ENCODE measurements at regions not wholly inside any gene's neighbourhood (a gene's known extent, or its start where the extent isn't known, plus 50 kb on each side); places are given as distances from the start of the nearest gene placed in this dataset.

GRCh38 chr5:32505756-32506155 is 61.2 kb upstream of the ZFR start:
- H3K4me2 ChIP-seq = no peak overlapping the region

GRCh38 chr5:32504989-32505596 is 60.6 kb upstream of the ZFR start:
- no peak overlapping the region for H3K27ac ChIP-seq
- BruUV-seq (replicated peaks) = no TSS peak

More at GRCh38 chr5:32505756-32506155, 61.2 kb upstream of the ZFR start:
- TF ChIP-seq EZH2 (IDR thresholded peaks at IDR 0.05; ENCODE audit: low read depth) (no peak), CTCF (conservative IDR thresholded peaks at IDR 0.05) (no peak)
- no peaks in the 10 kb centered on the region for H3K4me1 ChIP-seq (replicated peaks; ENCODE audit: insufficient read depth)
- no peaks in the 10 kb centered on the region for H3K36me3 ChIP-seq (ENCODE audit: low read depth)
- BruUV-seq (replicated peaks) = no TSS peak
- no peak for DNase-seq
- H3K79me2 ChIP-seq (ENCODE audit: low read depth) = no peaks in the 10 kb centered on the region
- POLR2A ChIA-PET (ENCODE audit: unreplicated experiment) = interaction anchor here (0.6 kb wide), 1 partner anchor 79 kb away, joined by 3 read pairs; no protein-coding TSS in a partner anchor
- peaks cover 4% of the 10 kb centered on the region; the same call in 1 of the 2 replicates for H3K9me2 ChIP-seq (ENCODE audit: insufficient read depth)
- intact Hi-C loops (cut with micrococcal nuclease; ENCODE audit: unreplicated experiment) = no loop called here
- H3F3A ChIP-seq (ENCODE audit: insufficient read depth, low read depth) = no peaks in the 10 kb centered on the region
- no peaks in the 10 kb centered on the region for H3K9me3 ChIP-seq (ENCODE audit: insufficient read depth, low read depth)
- H3K4me3 ChIP-seq = no peak overlapping the region
- no peak overlapping the region for H3K27ac ChIP-seq
- no peak overlapping the region for H2AFZ ChIP-seq
- no peaks in the 10 kb centered on the region for H4K20me1 ChIP-seq (ENCODE audit: insufficient read depth)
- peaks cover 91% of the 10 kb centered on the region for H3K27me3 ChIP-seq (ENCODE audit: insufficient read depth, low read depth)
- CTCF ChIA-PET = interaction anchor here (0.6 kb wide), 1 partner anchor 1000 kb away, joined by 3 read pairs; no protein-coding TSS in a partner anchor

GRCh38 chr5:32504329-32504988 is 59.9 kb upstream of the ZFR start:
- Histone ChIP-seq H4K20me1 (ENCODE audit: insufficient read depth) (no peaks in the 10 kb centered on the region), H3K4me2 (no peak overlapping the region), H3K9me3 (ENCODE audit: insufficient read depth, low read depth) (no peaks in the 10 kb centered on the region), H3K9me2 (ENCODE audit: insufficient read depth) (peaks cover 4% of the 10 kb centered on the region; the same call in 1 of the 2 replicates), H3K27ac (no peak overlapping the region), H3K79me2 (ENCODE audit: low read depth) (no peaks in the 10 kb centered on the region), H3K4me3 (no peak overlapping the region), H2AFZ (no peak overlapping the region), H3K36me3 (ENCODE audit: low read depth) (no peaks in the 10 kb centered on the region), H3F3A (ENCODE audit: insufficient read depth, low read depth) (no peaks in the 10 kb centered on the region), H3K27me3 (ENCODE audit: insufficient read depth, low read depth) (peaks cover 90% of the 10 kb centered on the region), H3K4me1 (replicated peaks; ENCODE audit: insufficient read depth) (no peaks in the 10 kb centered on the region)
- intact Hi-C loops (cut with micrococcal nuclease; ENCODE audit: unreplicated experiment) = no loop called here
- no peak for TF ChIP-seq CTCF (conservative IDR thresholded peaks at IDR 0.05)
- no peak for TF ChIP-seq EZH2 (IDR thresholded peaks at IDR 0.05; ENCODE audit: low read depth)
- POLR2A ChIA-PET (ENCODE audit: unreplicated experiment) = no interaction called here
- no TSS peak for BruUV-seq (replicated peaks)
- CTCF ChIA-PET = interaction anchor here (0.6 to 0.7 kb wide), 3 partner anchors 93 to 752 kb away, joined by 3 to 4 read pairs (median 4); no protein-coding TSS in a partner anchor
- DNase-seq = no peak

More at GRCh38 chr5:32504989-32505596, 60.6 kb upstream of the ZFR start:
- POLR2A ChIA-PET (ENCODE audit: unreplicated experiment) = no interaction called here
- Histone ChIP-seq H3K4me2 (no peak overlapping the region), H2AFZ (no peak overlapping the region), H3F3A (ENCODE audit: insufficient read depth, low read depth) (no peaks in the 10 kb centered on the region), H3K4me3 (no peak overlapping the region), H3K9me2 (ENCODE audit: insufficient read depth) (peaks cover 4% of the 10 kb centered on the region; the same call in 1 of the 2 replicates), H3K36me3 (ENCODE audit: low read depth) (no peaks in the 10 kb centered on the region), H3K79me2 (ENCODE audit: low read depth) (no peaks in the 10 kb centered on the region), H3K9me3 (ENCODE audit: insufficient read depth, low read depth) (no peaks in the 10 kb centered on the region), H4K20me1 (ENCODE audit: insufficient read depth) (no peaks in the 10 kb centered on the region), H3K4me1 (replicated peaks; ENCODE audit: insufficient read depth) (no peaks in the 10 kb centered on the region), H3K27me3 (ENCODE audit: insufficient read depth, low read depth) (peaks cover 91% of the 10 kb centered on the region)
- intact Hi-C loops (cut with micrococcal nuclease; ENCODE audit: unreplicated experiment) = no loop called here
- CTCF ChIA-PET = interaction anchor here (0.6 to 0.7 kb wide), 3 partner anchors 92 to 752 kb away, joined by 3 to 4 read pairs (median 4); no protein-coding TSS in a partner anchor
- no peak for DNase-seq
- TF ChIP-seq CTCF (conservative IDR thresholded peaks at IDR 0.05) (no peak), EZH2 (IDR thresholded peaks at IDR 0.05; ENCODE audit: low read depth) (no peak)

Measured in PC-9 (cell line).